Liver (tissue), 7 donors: ENCODE measurements at regions not wholly inside any gene's neighbourhood (a gene's known extent, or its start where the extent isn't known, plus 50 kb on each side); places are given as distances from the start of the nearest gene placed in this dataset.

ENCODE experiments used
- DNase-seq: peaks from one replicate; pipeline ENCODE4 v3.0.0-alpha.2; 2017; ENCODE audit warnings: low spot score
- H3K27ac ChIP-seq, 2 donors: one replicate each; pipeline ENCODE4 v1.7.0; 2013; ENCODE audit warnings: inconsistent platforms in 2 of 2, low read length in 2 of 2, control low read depth in 1 of 2, low read depth in 1 of 2, mild to moderate bottlenecking in 1 of 2
- H3K27me3 ChIP-seq, 4 donors: one replicate each; pipeline versions ENCODE4 v1.6.1 to v1.7.0; 2013; ENCODE audit warnings: low read length in 3 of 4, inconsistent platforms in 1 of 4, mild to moderate bottlenecking in 1 of 4, moderate library complexity in 1 of 4; ENCODE audit not compliant: control insufficient read depth in 4 of 4, insufficient read depth in 4 of 4
- H3K36me3 ChIP-seq, 4 donors: one replicate each; pipeline versions ENCODE4 v1.6.1 to v1.7.0; 2013; ENCODE audit warnings: low read length in 3 of 4, mild to moderate bottlenecking in 3 of 4, low read depth in 1 of 4, moderate library complexity in 1 of 4; ENCODE audit not compliant: control insufficient read depth in 4 of 4, insufficient read depth in 3 of 4
- H3K4me1 ChIP-seq, 4 donors: one replicate each; pipeline versions ENCODE4 v1.6.1 to v1.7.0; 2013; ENCODE audit warnings: low read length in 3 of 4, mild to moderate bottlenecking in 3 of 4, moderate library complexity in 1 of 4; ENCODE audit not compliant: control insufficient read depth in 4 of 4, insufficient read depth in 4 of 4
- H3K4me3 ChIP-seq, 3 donors: one replicate each; pipeline versions ENCODE4 v1.6.1 to v1.7.0; 2013; ENCODE audit warnings: low read length in 3 of 3, control low read depth in 1 of 3, low read depth in 1 of 3, mild to moderate bottlenecking in 1 of 3
- H3K9ac ChIP-seq, 2 donors: one replicate each; pipeline ENCODE4 v1.7.0; 2013; ENCODE audit warnings: low read length in 2 of 2, mild to moderate bottlenecking in 2 of 2, moderate library complexity in 2 of 2, control low read depth in 1 of 2, low read depth in 1 of 2
- H3K9me3 ChIP-seq, 4 donors: one replicate each; pipeline versions ENCODE4 v1.6.1 to v1.7.0; 2013; ENCODE audit warnings: low read length in 3 of 4; ENCODE audit not compliant: control insufficient read depth in 4 of 4
- ATF3 ChIP-seq: IDR thresholded peaks from 2 replicates; pipeline ENCODE4 v1.6.1; 2016; ENCODE audit warnings: antibody characterized with exemption
- EGR1 ChIP-seq, 2 donors: IDR thresholded peaks; 2 replicates each; pipeline ENCODE4 v1.6.1; 2016 to 2018; ENCODE audit warnings: antibody characterized with exemption in 2 of 2, low read depth in 2 of 2
- GABPA ChIP-seq, 2 donors: IDR thresholded peaks in 1 of 2; conservative IDR thresholded peaks in 1 of 2; 2 replicates each; pipeline ENCODE4 v1.6.1; 2016; ENCODE audit warnings: antibody characterized with exemption in 2 of 2, mild to moderate bottlenecking in 1 of 2, moderate library complexity in 1 of 2
- HNF4A ChIP-seq, 2 donors: conservative IDR thresholded peaks; 2 replicates each; pipeline ENCODE4 v1.6.1; 2016; ENCODE audit warnings: antibody characterized with exemption in 2 of 2, mild to moderate bottlenecking in 2 of 2
- HNF4G ChIP-seq: IDR thresholded peaks from 2 replicates; pipeline ENCODE4 v1.6.1; 2016; ENCODE audit warnings: antibody characterized with exemption
- JUND ChIP-seq, 2 donors: IDR thresholded peaks; 2 replicates each; pipeline ENCODE4 v1.6.1; 2016; ENCODE audit warnings: antibody characterized with exemption in 2 of 2
- MAX ChIP-seq: IDR thresholded peaks from 2 replicates; pipeline ENCODE4 v1.6.1; 2016; ENCODE audit warnings: antibody characterized with exemption
- NR2F2 ChIP-seq: IDR thresholded peaks from 2 replicates; pipeline ENCODE4 v1.6.1; 2016; ENCODE audit warnings: antibody characterized with exemption
- RAD21 ChIP-seq, 2 donors: IDR thresholded peaks; 2 replicates each; pipeline ENCODE4 v1.6.1; 2016; ENCODE audit warnings: antibody characterized with exemption in 2 of 2, mild to moderate bottlenecking in 2 of 2
- REST ChIP-seq: IDR thresholded peaks from 2 replicates; pipeline ENCODE4 v1.6.1; 2016; ENCODE audit warnings: antibody characterized with exemption, mild to moderate bottlenecking
- RXRA ChIP-seq, 2 donors: IDR thresholded peaks; 2 replicates each; pipeline ENCODE4 v1.6.1; 2017 to 2018; ENCODE audit warnings: antibody characterized with exemption in 2 of 2, mild to moderate bottlenecking in 1 of 2
- TAF1 ChIP-seq: conservative IDR thresholded peaks from 2 replicates; pipeline ENCODE4 v1.6.1; 2016; ENCODE audit warnings: antibody characterized with exemption, mild to moderate bottlenecking
- YY1 ChIP-seq: IDR thresholded peaks from 2 replicates; pipeline ENCODE4 v1.6.1; 2016; ENCODE audit warnings: antibody characterized with exemption, mild to moderate bottlenecking
- WGBS: extraction: QIAGEN DNeasy Blood & Tissue Kit; methylation state at CpG from one replicate; pipeline ENCODE4 v1.1.7; 2013; 5-methylcytosine and 5-hydroxymethylcytosine counted together
- TF ChIP-seq, protein P1 (sequence below): IDR thresholded peaks from 2 replicates; pipeline ENCODE4 v1.6.1; 2016; ENCODE audit warnings: antibody characterized with exemption
- donor health status: healthy.
- donor health status: healthy.
- donor health status: healthy.
- donor health status: healthy.

DNA sequence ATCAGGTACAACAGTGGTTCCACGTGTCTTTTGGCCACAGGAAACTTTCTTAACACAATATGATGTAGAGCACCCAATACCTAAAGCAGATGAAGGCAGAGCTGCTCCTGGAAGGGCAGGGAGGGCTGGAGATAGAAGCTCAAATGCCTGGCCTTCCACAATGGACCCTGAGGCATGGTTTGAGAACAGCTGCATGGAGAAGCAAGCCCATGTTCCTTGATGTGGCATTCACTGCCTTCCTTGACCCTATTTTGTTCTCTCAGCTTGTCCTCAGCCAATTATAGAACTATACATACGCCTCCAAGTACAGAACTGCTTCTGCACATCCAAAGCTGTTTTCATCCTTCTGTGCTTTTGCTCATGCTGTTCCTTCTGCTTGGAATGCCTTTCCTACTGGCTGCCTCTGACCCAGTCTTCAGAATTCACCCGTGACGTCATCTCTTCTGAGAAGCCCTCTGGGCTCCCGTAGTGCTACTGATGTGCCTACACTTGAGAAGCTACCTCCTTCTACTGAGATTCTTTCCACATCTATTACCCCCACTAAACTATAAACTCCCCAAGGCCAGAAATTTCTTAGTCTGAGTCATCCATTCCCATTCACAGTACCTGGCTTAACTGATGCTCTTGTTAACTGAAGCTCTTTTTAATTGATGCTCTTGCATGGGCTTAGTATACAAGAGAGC, 69.9 kb downstream of the CHRNA1 start:
- Histone ChIP-seq H3K9me3 (no peaks in the 10 kb centered on the region), H3K27ac (no peak overlapping the region)
- TF ChIP-seq, protein P1, sequence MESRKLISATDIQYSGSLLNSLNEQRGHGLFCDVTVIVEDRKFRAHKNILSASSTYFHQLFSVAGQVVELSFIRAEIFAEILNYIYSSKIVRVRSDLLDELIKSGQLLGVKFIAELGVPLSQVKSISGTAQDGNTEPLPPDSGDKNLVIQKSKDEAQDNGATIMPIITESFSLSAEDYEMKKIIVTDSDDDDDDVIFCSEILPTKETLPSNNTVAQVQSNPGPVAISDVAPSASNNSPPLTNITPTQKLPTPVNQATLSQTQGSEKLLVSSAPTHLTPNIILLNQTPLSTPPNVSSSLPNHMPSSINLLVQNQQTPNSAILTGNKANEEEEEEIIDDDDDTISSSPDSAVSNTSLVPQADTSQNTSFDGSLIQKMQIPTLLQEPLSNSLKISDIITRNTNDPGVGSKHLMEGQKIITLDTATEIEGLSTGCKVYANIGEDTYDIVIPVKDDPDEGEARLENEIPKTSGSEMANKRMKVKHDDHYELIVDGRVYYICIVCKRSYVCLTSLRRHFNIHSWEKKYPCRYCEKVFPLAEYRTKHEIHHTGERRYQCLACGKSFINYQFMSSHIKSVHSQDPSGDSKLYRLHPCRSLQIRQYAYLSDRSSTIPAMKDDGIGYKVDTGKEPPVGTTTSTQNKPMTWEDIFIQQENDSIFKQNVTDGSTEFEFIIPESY = no peak
- TF ChIP-seq JUND (IDR thresholded peaks at IDR 0.05) (no peak), REST (no peak), TAF1 (no peak), RAD21 (IDR thresholded peaks at IDR 0.05) (no peak), ATF3 (no peak), HNF4G (no peak), MAX (no peak), HNF4A (conservative IDR thresholded peaks at IDR 0.05) (no peak), YY1 (no peak)

DNA sequence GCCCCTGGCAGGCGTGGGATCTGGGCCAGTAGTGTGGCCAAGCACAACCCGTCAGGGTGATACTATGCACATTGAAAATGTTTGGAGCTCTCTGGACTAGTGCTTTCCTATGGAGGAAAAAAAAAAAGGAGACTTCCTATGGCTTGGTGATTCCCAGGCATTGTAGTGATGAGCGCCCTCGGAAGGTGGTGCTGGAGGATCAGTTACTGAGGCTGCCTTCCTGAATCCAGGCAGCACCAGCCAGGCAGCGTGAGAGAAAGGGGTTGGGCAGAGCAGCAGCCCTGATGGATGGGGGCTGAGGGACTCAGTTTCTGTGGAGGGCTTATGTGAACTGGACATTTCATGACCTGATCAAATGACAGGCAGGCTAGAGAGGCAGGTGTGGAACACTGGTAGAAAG, 70.9 kb downstream of the CHRNA1 start:
- TF ChIP-seq REST = no peak
- TF ChIP-seq JUND (IDR thresholded peaks at IDR 0.05) = no peak
- no peak for TF ChIP-seq HNF4G
- TF ChIP-seq NR2F2 = no peak
- TF ChIP-seq HNF4A (conservative IDR thresholded peaks at IDR 0.05) = no peak
- TF ChIP-seq GABPA (IDR thresholded peaks at IDR 0.05 in 1 of 2, conservative IDR thresholded peaks at IDR 0.05 in 1 of 2) = no peak
- TF ChIP-seq EGR1 (IDR thresholded peaks at IDR 0.05; ENCODE audit: low read depth in 2 of 2) = no peak
- no peak for TF ChIP-seq RXRA (IDR thresholded peaks at IDR 0.05)
- TF ChIP-seq RAD21 (IDR thresholded peaks at IDR 0.05) = no peak
- TF ChIP-seq YY1 = no peak
- TF ChIP-seq ATF3 = no peak
- no peak for TF ChIP-seq TAF1
- no peak overlapping the region for H3K4me3 ChIP-seq
- H3K36me3 ChIP-seq = no peaks in the 10 kb centered on the region
- H3K9me3 ChIP-seq = no peaks in the 10 kb centered on the region
- H3K27me3 ChIP-seq = no peaks in the 10 kb centered on the region
- no peak overlapping the region for H3K9ac ChIP-seq
- WGBS = 95% methylated on average over 5 of the region's 5 CpGs
- H3K4me1 ChIP-seq = no peaks in the 10 kb centered on the region
- H3K27ac ChIP-seq = no peak overlapping the region
- DNase-seq = no peak

More for the DNA sequence above, 69.9 kb downstream of the CHRNA1 start:
- 87% methylated on average over 5 of the region's 5 CpGs for WGBS
- H3K27me3 ChIP-seq = no peaks in the 10 kb centered on the region
- H3K36me3 ChIP-seq = no peaks in the 10 kb centered on the region
- H3K4me1 ChIP-seq = no peaks in the 10 kb centered on the region
- no peak overlapping the region for H3K9ac ChIP-seq
- DNase-seq = no peak
- H3K4me3 ChIP-seq = no peak overlapping the region
